MM.1S (cell line): ENCODE measurements at regions not wholly inside any gene's neighbourhood (a gene's known extent, or its start where the extent isn't known, plus 50 kb on each side); places are given as distances from the start of the nearest gene placed in this dataset.
A peak's percentile ranks its signal among the peaks of the same experiment; 100 is the strongest.

ENCODE experiments used
- DNase-seq: peaks from one replicate; pipeline ENCODE4 v3.0.0-alpha.2; 2015
- H2AFZ ChIP-seq: fragments of 300-600 bp; sonication (generic); 2 replicates; pipeline ENCODE4 v1.6.0; 2016; ENCODE audit warnings: antibody characterized with exemption, low read length
- H3F3A ChIP-seq: fragments of 300-600 bp; sonication (generic); 2 replicates; pipeline ENCODE4 v1.6.1; 2016; ENCODE audit warnings: mild to moderate bottlenecking, antibody characterized with exemption, low read length, moderate library complexity, mixed read lengths; ENCODE audit not compliant: insufficient read depth
- H3K27ac ChIP-seq: fragments of 300-600 bp; sonication (generic); 2 replicates; pipeline ENCODE4 v1.5.1; 2016; ENCODE audit warnings: mild to moderate bottlenecking, low read length
- H3K27me3 ChIP-seq: fragments of 300-600 bp; sonication (generic); replicated peaks from 2 replicates; pipeline ENCODE4 v1.6.0; 2016; ENCODE audit warnings: low read length; ENCODE audit not compliant: insufficient read depth
- H3K36me3 ChIP-seq: fragments of 300-600 bp; sonication (generic); replicated peaks from 2 replicates; pipeline ENCODE4 v1.6.1; 2016; ENCODE audit warnings: mild to moderate bottlenecking, low read length, mixed read lengths; ENCODE audit not compliant: insufficient read depth
- H3K4me1 ChIP-seq: fragments of 300-600 bp; sonication (generic); 2 replicates; pipeline ENCODE4 v1.6.1; 2016; ENCODE audit warnings: low read length, mixed read lengths
- H3K4me2 ChIP-seq: fragments of 300-600 bp; sonication (generic); 2 replicates; pipeline ENCODE4 v1.6.0; 2016; ENCODE audit warnings: low read depth, low read length
- H3K4me3 ChIP-seq: fragments of 300-600 bp; sonication (generic); 2 replicates; pipeline ENCODE4 v1.5.1; 2016; ENCODE audit warnings: low read length, mixed read lengths
- H3K79me2 ChIP-seq: fragments of 300-600 bp; sonication (generic); 2 replicates; pipeline ENCODE4 v1.6.1; 2016; ENCODE audit warnings: mixed run types, low read length, mixed read lengths
- H3K9ac ChIP-seq: fragments of 300-600 bp; sonication (generic); 2 replicates; pipeline ENCODE4 v1.6.1; 2016; ENCODE audit warnings: low read length, mixed read lengths
- H3K9me2 ChIP-seq: fragments of 300-600 bp; sonication (generic); replicated peaks from 2 replicates; pipeline ENCODE4 v1.6.1; 2016; ENCODE audit warnings: mild to moderate bottlenecking, low read length, mixed read lengths; ENCODE audit not compliant: insufficient read depth
- H3K9me3 ChIP-seq: fragments of 300-600 bp; sonication (generic); replicated peaks from 2 replicates; pipeline ENCODE4 v1.6.1; 2016; ENCODE audit warnings: mild to moderate bottlenecking, low read length, mixed read lengths; ENCODE audit not compliant: insufficient read depth
- H4K20me1 ChIP-seq: fragments of 300-600 bp; sonication (generic); 2 replicates; pipeline ENCODE4 v1.6.1; 2016; ENCODE audit warnings: mild to moderate bottlenecking, low read length, moderate library complexity, mixed read lengths; ENCODE audit not compliant: insufficient read depth
- CTCF ChIP-seq: fragments of 300-600 bp; sonication (generic); IDR thresholded peaks from 2 replicates; pipeline ENCODE4 v1.5.1; 2016; ENCODE audit warnings: antibody characterized with exemption, low read length, mixed read lengths
- EZH2 ChIP-seq: fragments of 300-600 bp; sonication (generic); optimal IDR thresholded peaks from 2 replicates; pipeline ENCODE3; 2017; ENCODE audit warnings: low read depth, mild to moderate bottlenecking, antibody characterized with exemption, low read length, mixed read lengths
- EZH2phosphoT487 ChIP-seq: fragments of 300-600 bp; sonication (generic); IDR thresholded peaks from 2 replicates; pipeline ENCODE4 v1.6.1; 2018; ENCODE audit warnings: antibody characterized with exemption, low read length

DNA sequence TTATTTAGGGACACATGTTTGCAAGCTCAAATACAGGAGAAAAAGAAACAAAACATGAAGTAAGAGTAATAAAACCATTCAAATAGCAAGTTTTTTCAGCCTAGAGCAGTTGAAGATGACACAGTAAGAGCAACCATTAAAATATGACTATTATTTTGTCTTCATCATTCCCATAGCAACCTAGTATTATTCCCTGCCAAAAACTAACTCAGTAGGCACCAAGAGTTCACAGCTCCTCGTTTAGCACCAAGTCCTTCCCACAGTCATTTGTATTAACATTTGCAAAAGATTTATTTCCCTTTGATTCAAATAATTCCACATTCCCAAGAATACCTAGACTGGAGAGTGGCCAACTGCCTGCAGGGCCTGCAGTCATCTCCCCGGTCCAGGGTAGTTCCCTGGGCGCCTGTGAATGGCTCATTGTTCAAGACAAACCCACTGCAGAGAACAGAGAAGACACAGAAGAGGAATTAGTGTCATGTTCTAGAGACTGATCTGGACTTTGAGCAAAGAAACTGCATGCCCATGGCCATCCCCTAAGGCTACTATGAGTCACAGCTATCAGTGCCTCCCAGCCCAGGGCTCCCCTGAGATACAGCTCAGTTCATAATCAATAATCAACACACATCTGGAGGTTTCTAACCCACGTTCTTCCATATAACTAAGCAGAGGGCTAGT lies 139.1 kb upstream of the MAP3K1 start:
- no peaks in the 10 kb centered on the region for H4K20me1 ChIP-seq
- H3K36me3 ChIP-seq = no peaks in the 10 kb centered on the region
- H3K9me2 ChIP-seq = no peaks in the 10 kb centered on the region
- no peaks in the 10 kb centered on the region for H3K9me3 ChIP-seq
- H3K79me2 ChIP-seq = no peaks in the 10 kb centered on the region
- DNase-seq = no peak
- H3K9ac ChIP-seq = no peak overlapping the region
- no peak overlapping the region for H3K27ac ChIP-seq
- H3K4me3 ChIP-seq = no peak overlapping the region
- no peaks in the 10 kb centered on the region for H3K27me3 ChIP-seq
- TF ChIP-seq EZH2 (no peak), EZH2phosphoT487 (no peak)
- no peaks in the 10 kb centered on the region for H3F3A ChIP-seq
- peaks cover 22% of the 10 kb centered on the region for H3K4me1 ChIP-seq
- no peak overlapping the region for H2AFZ ChIP-seq
- H3K4me2 ChIP-seq = no peak overlapping the region

DNA sequence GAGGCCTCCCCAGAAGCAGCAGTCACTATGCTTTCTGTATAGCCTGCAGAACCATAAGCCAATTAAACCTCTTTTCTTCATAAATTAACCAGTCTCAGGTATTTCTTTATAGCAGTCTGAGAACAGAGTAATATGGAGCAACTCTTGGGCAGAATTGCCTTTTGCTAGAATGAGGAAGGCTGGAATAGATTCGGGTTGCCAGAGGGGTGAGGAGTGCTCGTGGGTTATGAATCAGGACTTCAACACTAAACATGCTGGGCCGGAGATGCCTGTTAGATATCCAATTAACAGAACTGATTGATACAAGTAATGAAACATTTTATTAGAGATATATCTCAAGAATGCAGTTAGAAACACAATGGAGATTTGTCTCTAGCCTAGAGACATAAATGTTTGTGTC lies 140.9 kb upstream of the MAP3K1 start:
- no peak overlapping the region for H3K4me2 ChIP-seq
- H2AFZ ChIP-seq = no peak overlapping the region
- no peaks in the 10 kb centered on the region for H3K79me2 ChIP-seq
- no peak overlapping the region for H3K9ac ChIP-seq
- TF ChIP-seq EZH2 (no peak), EZH2phosphoT487 (no peak), CTCF (no peak)
- peaks cover 36% of the 10 kb centered on the region for H3K4me1 ChIP-seq
- H3K36me3 ChIP-seq = no peaks in the 10 kb centered on the region
- H3K4me3 ChIP-seq = no peak overlapping the region
- H3K9me2 ChIP-seq = no peaks in the 10 kb centered on the region
- no peaks in the 10 kb centered on the region for H3K27me3 ChIP-seq
- no peaks in the 10 kb centered on the region for H3K9me3 ChIP-seq
- no peaks in the 10 kb centered on the region for H4K20me1 ChIP-seq
- H3F3A ChIP-seq = peaks cover 16% of the 10 kb centered on the region
- DNase-seq = no peak
- no peak overlapping the region for H3K27ac ChIP-seq

- H3K9ac ChIP-seq = no peak overlapping the region
- DNase-seq = no peak
- no peaks in the 10 kb centered on the region for H3K9me2 ChIP-seq
- no peak overlapping the region for H3K4me3 ChIP-seq
- peaks cover 29% of the 10 kb centered on the region for H3F3A ChIP-seq
- no peaks in the 10 kb centered on the region for H3K36me3 ChIP-seq
- H3K4me2 ChIP-seq = peak overlapping the region; percentile 11; the same call in 1 of the 2 replicates
- H3K27me3 ChIP-seq = no peaks in the 10 kb centered on the region
- no peaks in the 10 kb centered on the region for H3K79me2 ChIP-seq
- no peak overlapping the region for H2AFZ ChIP-seq
- H3K27ac ChIP-seq = no peak overlapping the region
- H3K4me1 ChIP-seq = peaks cover 48% of the 10 kb centered on the region
- TF ChIP-seq EZH2 = no peak
- TF ChIP-seq EZH2phosphoT487 = no peak
- H3K9me3 ChIP-seq = no peaks in the 10 kb centered on the region
- H4K20me1 ChIP-seq = no peaks in the 10 kb centered on the region
Measured at GRCh38 chr5:56673171-56673570, 142.2 kb upstream of the MAP3K1 start.

DNA sequence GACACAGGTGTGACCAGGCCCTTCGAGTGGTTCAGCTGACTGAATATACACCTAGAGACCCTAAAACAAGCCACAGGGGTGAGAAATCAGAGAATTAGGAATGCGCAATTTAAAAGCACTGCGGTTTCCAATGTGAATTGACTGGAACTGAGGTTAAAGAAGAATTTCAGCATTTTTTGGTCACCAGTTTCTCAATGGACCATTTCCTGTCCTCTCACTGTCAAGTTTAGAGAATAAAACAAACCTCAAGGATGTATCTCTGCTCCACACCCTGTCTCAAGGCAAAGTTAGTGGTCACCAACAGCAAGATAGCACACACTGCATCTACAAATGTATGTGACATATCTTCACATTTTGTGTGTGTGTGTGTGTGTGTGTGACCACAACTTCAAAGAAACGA lies 143.8 kb upstream of the MAP3K1 start:
- DNase-seq = no peak
- Histone ChIP-seq H3K79me2 (no peaks in the 10 kb centered on the region), H3K4me1 (peaks cover 52% of the 10 kb centered on the region), H3K27me3 (no peaks in the 10 kb centered on the region), H2AFZ (no peak overlapping the region), H3F3A (peaks cover 32% of the 10 kb centered on the region), H3K36me3 (no peaks in the 10 kb centered on the region), H3K9me3 (no peaks in the 10 kb centered on the region), H3K9me2 (no peaks in the 10 kb centered on the region), H3K4me2 (no peak overlapping the region), H3K9ac (no peak overlapping the region), H3K4me3 (no peak overlapping the region), H3K27ac (peak overlapping the region; percentile 99; the same call in 1 of the 2 replicates), H4K20me1 (no peaks in the 10 kb centered on the region)
- TF ChIP-seq CTCF (no peak), EZH2 (no peak), EZH2phosphoT487 (no peak)
